HEK293 (cell line): ENCODE measurements at regions not wholly inside any gene's neighbourhood (a gene's known extent, or its start where the extent isn't known, plus 50 kb on each side); places are given as distances from the start of the nearest gene placed in this dataset.

Experiments used
- GLI4 ChIP-seq: fragments of 450-650 bp; formaldehyde crosslinking; IDR thresholded peaks from 2 replicates; pipeline ENCODE4 v1.5.1; 2016; ENCODE audit warnings: missing biosample characterization, missing genetic modification characterization
- YY1 ChIP-seq: fragments of 450-650 bp; formaldehyde crosslinking; IDR thresholded peaks from 2 replicates; pipeline ENCODE4 v1.5.1; 2018; ENCODE audit warnings: missing biosample characterization, missing genetic modification characterization
- ZBTB7A ChIP-seq: fragments of 450-650 bp; formaldehyde crosslinking; IDR thresholded peaks from 2 replicates; pipeline ENCODE4 v1.5.1; 2016; ENCODE audit warnings: low read depth, missing biosample characterization, missing genetic modification characterization
- ZNF114 ChIP-seq: fragments of 450-650 bp; formaldehyde crosslinking; IDR thresholded peaks from 2 replicates; pipeline ENCODE4 v1.5.0; 2017; ENCODE audit warnings: missing biosample characterization, missing genetic modification characterization
- ZNF157 ChIP-seq: fragments of 450-650 bp; formaldehyde crosslinking; IDR thresholded peaks from 2 replicates; pipeline ENCODE4 v1.5.1; 2016; ENCODE audit warnings: missing biosample characterization, missing genetic modification characterization
- ZNF311 ChIP-seq: fragments of 450-650 bp; formaldehyde crosslinking; IDR thresholded peaks from 2 replicates; pipeline ENCODE4 v1.5.1; 2017; ENCODE audit warnings: missing biosample characterization, missing genetic modification characterization, borderline replicate concordance
- ZNF350 ChIP-seq: fragments of 450-650 bp; formaldehyde crosslinking; IDR thresholded peaks from 2 replicates; pipeline ENCODE4 v1.5.0; 2017; ENCODE audit warnings: missing biosample characterization, mild to moderate bottlenecking, missing genetic modification characterization
- ZNF544 ChIP-seq: fragments of 450-650 bp; formaldehyde crosslinking; IDR thresholded peaks from 2 replicates; pipeline ENCODE4 v1.5.0; 2017; ENCODE audit warnings: missing biosample characterization, missing genetic modification characterization
- ZNF785 ChIP-seq: fragments of 450-650 bp; formaldehyde crosslinking; IDR thresholded peaks from 2 replicates; pipeline ENCODE4 v1.5.1; 2016; ENCODE audit warnings: missing biosample characterization, missing genetic modification characterization
- TF ChIP-seq, protein P1 (sequence below): fragments of 450-650 bp; formaldehyde crosslinking; IDR thresholded peaks from 2 replicates; pipeline ENCODE4 v1.5.1; 2016; ENCODE audit warnings: missing biosample characterization, missing genetic modification characterization
- TF ChIP-seq, protein P2 (sequence below): fragments of 450-650 bp; formaldehyde crosslinking; IDR thresholded peaks from 2 replicates; pipeline ENCODE4 v1.5.1; 2016; ENCODE audit warnings: missing biosample characterization, missing genetic modification characterization
- TF ChIP-seq, protein P3 (sequence below): fragments of 450-650 bp; formaldehyde crosslinking; IDR thresholded peaks from 2 replicates; pipeline ENCODE4 v1.5.1; 2016; ENCODE audit warnings: missing biosample characterization, missing genetic modification characterization

DNA sequence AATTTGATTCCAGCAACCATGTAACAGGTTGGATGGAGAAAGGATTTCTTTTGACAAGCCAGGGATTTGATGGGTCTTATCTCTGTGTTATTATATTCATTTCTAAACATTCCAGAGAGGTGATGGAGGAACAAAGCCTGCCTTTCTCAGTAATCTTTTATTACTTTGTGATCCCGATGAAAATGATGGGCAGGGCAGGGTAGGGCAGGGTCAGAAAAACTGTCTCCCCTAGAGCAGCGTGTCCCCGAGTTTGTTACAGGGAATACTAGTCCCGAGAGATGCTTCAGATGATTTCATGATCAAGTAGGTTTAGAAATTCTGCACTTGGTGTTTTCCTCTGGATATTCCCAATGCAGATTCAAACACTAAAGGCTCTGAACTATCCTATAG lies 111.8 kb upstream of the RGMA start:
- TF ChIP-seq, protein P1, sequence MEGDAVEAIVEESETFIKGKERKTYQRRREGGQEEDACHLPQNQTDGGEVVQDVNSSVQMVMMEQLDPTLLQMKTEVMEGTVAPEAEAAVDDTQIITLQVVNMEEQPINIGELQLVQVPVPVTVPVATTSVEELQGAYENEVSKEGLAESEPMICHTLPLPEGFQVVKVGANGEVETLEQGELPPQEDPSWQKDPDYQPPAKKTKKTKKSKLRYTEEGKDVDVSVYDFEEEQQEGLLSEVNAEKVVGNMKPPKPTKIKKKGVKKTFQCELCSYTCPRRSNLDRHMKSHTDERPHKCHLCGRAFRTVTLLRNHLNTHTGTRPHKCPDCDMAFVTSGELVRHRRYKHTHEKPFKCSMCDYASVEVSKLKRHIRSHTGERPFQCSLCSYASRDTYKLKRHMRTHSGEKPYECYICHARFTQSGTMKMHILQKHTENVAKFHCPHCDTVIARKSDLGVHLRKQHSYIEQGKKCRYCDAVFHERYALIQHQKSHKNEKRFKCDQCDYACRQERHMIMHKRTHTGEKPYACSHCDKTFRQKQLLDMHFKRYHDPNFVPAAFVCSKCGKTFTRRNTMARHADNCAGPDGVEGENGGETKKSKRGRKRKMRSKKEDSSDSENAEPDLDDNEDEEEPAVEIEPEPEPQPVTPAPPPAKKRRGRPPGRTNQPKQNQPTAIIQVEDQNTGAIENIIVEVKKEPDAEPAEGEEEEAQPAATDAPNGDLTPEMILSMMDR (tag by site-specific recombination) = no peak
- TF ChIP-seq YY1 (tag by site-specific recombination) (no peak), ZNF311 (tag by site-specific recombination) (no peak), ZNF785 (no peak), ZBTB7A (tag by site-specific recombination) (no peak), ZNF114 (tag by site-specific recombination) (no peak), ZNF157 (tag by site-specific recombination) (no peak), ZNF544 (tag by site-specific recombination) (no peak), ZNF350 (no peak), GLI4 (no peak)
- TF ChIP-seq, protein P2, sequence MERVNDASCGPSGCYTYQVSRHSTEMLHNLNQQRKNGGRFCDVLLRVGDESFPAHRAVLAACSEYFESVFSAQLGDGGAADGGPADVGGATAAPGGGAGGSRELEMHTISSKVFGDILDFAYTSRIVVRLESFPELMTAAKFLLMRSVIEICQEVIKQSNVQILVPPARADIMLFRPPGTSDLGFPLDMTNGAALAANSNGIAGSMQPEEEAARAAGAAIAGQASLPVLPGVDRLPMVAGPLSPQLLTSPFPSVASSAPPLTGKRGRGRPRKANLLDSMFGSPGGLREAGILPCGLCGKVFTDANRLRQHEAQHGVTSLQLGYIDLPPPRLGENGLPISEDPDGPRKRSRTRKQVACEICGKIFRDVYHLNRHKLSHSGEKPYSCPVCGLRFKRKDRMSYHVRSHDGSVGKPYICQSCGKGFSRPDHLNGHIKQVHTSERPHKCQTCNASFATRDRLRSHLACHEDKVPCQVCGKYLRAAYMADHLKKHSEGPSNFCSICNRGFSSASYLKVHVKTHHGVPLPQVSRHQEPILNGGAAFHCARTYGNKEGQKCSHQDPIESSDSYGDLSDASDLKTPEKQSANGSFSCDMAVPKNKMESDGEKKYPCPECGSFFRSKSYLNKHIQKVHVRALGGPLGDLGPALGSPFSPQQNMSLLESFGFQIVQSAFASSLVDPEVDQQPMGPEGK (tag by site-specific recombination) = no peak
- TF ChIP-seq, protein P3, sequence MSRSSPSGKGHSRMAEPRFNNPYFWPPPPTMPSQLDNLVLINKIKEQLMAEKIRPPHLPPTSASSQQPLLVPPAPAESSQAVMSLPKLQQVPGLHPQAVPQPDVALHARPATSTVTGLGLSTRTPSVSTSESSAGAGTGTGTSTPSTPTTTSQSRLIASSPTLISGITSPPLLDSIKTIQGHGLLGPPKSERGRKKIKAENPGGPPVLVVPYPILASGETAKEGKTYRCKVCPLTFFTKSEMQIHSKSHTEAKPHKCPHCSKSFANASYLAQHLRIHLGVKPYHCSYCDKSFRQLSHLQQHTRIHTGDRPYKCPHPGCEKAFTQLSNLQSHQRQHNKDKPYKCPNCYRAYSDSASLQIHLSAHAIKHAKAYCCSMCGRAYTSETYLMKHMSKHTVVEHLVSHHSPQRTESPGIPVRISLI (tag by site-specific recombination) = no peak
